SK-N-SH (cell line): ENCODE measurements at regions not wholly inside any gene's neighbourhood (a gene's known extent, or its start where the extent isn't known, plus 50 kb on each side); places are given as distances from the start of the nearest gene placed in this dataset.

Experiments
- CTCF ChIA-PET: fragments of 300-600, 350-600 bp; formaldehyde crosslinking; extraction: SDS; loops from one replicate; lab custom pipeline; 2021; lab: Yijun Ruan, JAX
- POLR2A ChIA-PET: fragments of 350-600 bp; sonication (Branson Sonifier 250); formaldehyde crosslinking; extraction: SDS; loops from one replicate; lab custom pipeline; 2020; ENCODE audit warnings: antibody characterized with exemption, inconsistent platforms; lab: Yijun Ruan, JAX
- DNase-seq: peaks from one replicate; pipeline ENCODE4 v3.0.0; 2012
- H2AFZ ChIP-seq: fragments of 200-600 bp; sonication (generic); 2 replicates; pipeline ENCODE4 v1.8.1; 2016; ENCODE audit warnings: antibody characterized with exemption, mild to moderate bottlenecking, low read depth
- H3F3A ChIP-seq: fragments of 200-600 bp; sonication (generic); replicated peaks from 2 replicates; pipeline ENCODE3; 2016; ENCODE audit warnings: antibody characterized with exemption, mild to moderate bottlenecking; ENCODE audit not compliant: insufficient read depth
- H3K27ac ChIP-seq, 2 experiments: fragments of 200-500 bp in 1 of 2; fragments of 200-600 bp in 1 of 2; sonication (Bioruptor generic) in 1 of 2; sonication (generic), shearing (Covaris generic) in 1 of 2; 2 replicates each; pipeline versions ENCODE4 v1.5.1 to v1.6.1; 2014 to 2016; ENCODE audit warnings: low read depth in 2 of 2, inconsistent platforms in 1 of 2, low read length in 1 of 2, mild to moderate bottlenecking in 1 of 2, mixed read lengths in 1 of 2
- H3K27me3 ChIP-seq: fragments of 200-600 bp; sonication (generic), shearing (Covaris generic); 2 replicates; pipeline ENCODE4 v1.6.1; 2016; ENCODE audit warnings: mixed run types; ENCODE audit not compliant: insufficient read depth
- H3K36me3 ChIP-seq, 2 experiments: fragments of 200-500 bp in 1 of 2; fragments of 200-600 bp in 1 of 2; sonication (Bioruptor generic) in 1 of 2; sonication (generic) in 1 of 2; replicated peaks in 1 of 2; 2 replicates each; pipeline versions ENCODE3 to v1.5.1; 2014 to 2016; ENCODE audit warnings: low read length in 1 of 2, mild to moderate bottlenecking in 1 of 2; ENCODE audit not compliant: insufficient read depth in 2 of 2, control insufficient read depth in 1 of 2
- H3K4me1 ChIP-seq, 2 experiments: fragments of 200-500 bp in 1 of 2; fragments of 200-600 bp in 1 of 2; sonication (Bioruptor generic) in 1 of 2; sonication (generic), shearing (Covaris generic) in 1 of 2; 2 replicates each; pipeline versions ENCODE4 v1.5.1 to v1.6.1; 2014 to 2016; ENCODE audit warnings: low read depth in 1 of 2, low read length in 1 of 2, mixed run types in 1 of 2; ENCODE audit not compliant: insufficient read depth in 2 of 2, control insufficient read depth in 1 of 2
- H3K4me2 ChIP-seq: fragments of 200-600 bp; sonication (generic), shearing (Covaris generic); 2 replicates; pipeline ENCODE4 v1.6.1; 2017; ENCODE audit warnings: mixed run types
- H3K4me3 ChIP-seq, 2 experiments: fragments of 200-500 bp in 1 of 2; fragments of 200-600 bp in 1 of 2; sonication (Bioruptor generic) in 1 of 2; sonication (generic), shearing (Covaris generic) in 1 of 2; 2 replicates each; pipeline versions ENCODE4 v1.5.1 to v1.8.1; 2014 to 2016; ENCODE audit warnings: low read depth in 2 of 2, inconsistent platforms in 1 of 2, low read length in 1 of 2, mild to moderate bottlenecking in 1 of 2, mixed read lengths in 1 of 2, moderate library complexity in 1 of 2
- H3K79me2 ChIP-seq: fragments of 200-600 bp; sonication (generic); 2 replicates; pipeline ENCODE4 v1.8.1; 2017; ENCODE audit warnings: mild to moderate bottlenecking; ENCODE audit not compliant: insufficient read depth
- H3K9ac ChIP-seq: fragments of 200-600 bp; sonication (generic); 2 replicates; pipeline ENCODE4 v1.6.1; 2017; ENCODE audit warnings: mixed run types
- H3K9me2 ChIP-seq: fragments of 200-600 bp; sonication (generic); 2 replicates; pipeline ENCODE4 v1.6.1; 2017; ENCODE audit warnings: mixed run types
- H3K9me3 ChIP-seq: fragments of 200-600 bp; sonication (generic); 2 replicates; pipeline ENCODE4 v1.6.1; 2017; ENCODE audit warnings: mixed run types, mild to moderate bottlenecking, moderate library complexity
- H4K20me1 ChIP-seq: fragments of 200-600 bp; sonication (generic); 2 replicates; pipeline ENCODE4 v1.6.1; 2017; ENCODE audit warnings: mild to moderate bottlenecking, mixed run types; ENCODE audit not compliant: insufficient read depth
- CHD2 ChIP-seq: fragments of 150-350 bp; IDR thresholded peaks from 2 replicates; pipeline ENCODE4 v1.6.1; 2018; ENCODE audit warnings: low read length; ENCODE audit not compliant: partially characterized antibody
- EZH2phosphoT487 ChIP-seq: fragments of 200-600 bp; sonication (generic); IDR thresholded peaks from 2 replicates; pipeline ENCODE4 v1.6.1; 2017; ENCODE audit warnings: low read depth, mixed run types, mild to moderate bottlenecking, antibody characterized with exemption, moderate library complexity, borderline replicate concordance
- FOSL2 ChIP-seq: IDR thresholded peaks from 2 replicates; pipeline ENCODE4 v1.4.0; 2012; ENCODE audit warnings: low read depth, mild to moderate bottlenecking, moderate library complexity, borderline replicate concordance
- FOXM1 ChIP-seq: IDR thresholded peaks from 2 replicates; pipeline ENCODE4 v1.4.0; 2012; ENCODE audit warnings: low read depth, mild to moderate bottlenecking
- GATA2 ChIP-seq: sonication (generic); formaldehyde crosslinking; IDR thresholded peaks from 2 replicates; pipeline ENCODE4 v1.5.0; 2020; ENCODE audit warnings: mild to moderate bottlenecking, missing genetic modification reagents
- JUND ChIP-seq: IDR thresholded peaks from 2 replicates; pipeline ENCODE4 v1.4.0; 2012
- NFIC ChIP-seq: IDR thresholded peaks from 2 replicates; pipeline ENCODE4 v1.4.0; 2012; ENCODE audit warnings: borderline replicate concordance
- NRF1 ChIP-seq: IDR thresholded peaks from 2 replicates; pipeline ENCODE4 v1.6.1; 2012; ENCODE audit warnings: low read depth, mild to moderate bottlenecking, low read length
- RAD21 ChIP-seq: IDR thresholded peaks from 2 replicates; pipeline ENCODE4 v1.6.1; 2012; ENCODE audit warnings: mild to moderate bottlenecking, low read length
- RCOR1 ChIP-seq: fragments of 150-350 bp; IDR thresholded peaks from 2 replicates; pipeline ENCODE4 v1.6.1; 2017; ENCODE audit warnings: antibody characterized with exemption, low read length
- RXRA ChIP-seq: IDR thresholded peaks from 2 replicates; pipeline ENCODE4 v1.4.0; 2012; ENCODE audit warnings: low read depth, mild to moderate bottlenecking, borderline replicate concordance
- TAF1 ChIP-seq: IDR thresholded peaks from 2 replicates; pipeline ENCODE4 v1.6.1; 2012; ENCODE audit warnings: low read depth, mild to moderate bottlenecking, low read length, moderate library complexity, borderline replicate concordance
- TEAD4 ChIP-seq: IDR thresholded peaks from 2 replicates; pipeline ENCODE4 v1.4.0; 2012; ENCODE audit warnings: mild to moderate bottlenecking, borderline replicate concordance; ENCODE audit not compliant: insufficient read depth
- WGBS: methylation state at CpG from one replicate; pipeline ENCODE4 v1.1.6; 2017; ENCODE audit warnings: low lambda C conversion rate; 5-methylcytosine and 5-hydroxymethylcytosine counted together
- TF ChIP-seq, protein P1 (sequence below): IDR thresholded peaks from 2 replicates; pipeline ENCODE4 v1.4.0; 2012; ENCODE audit warnings: low read depth
- TF ChIP-seq, protein P2 (sequence below): IDR thresholded peaks from 2 replicates; pipeline ENCODE4 v1.4.0; 2012; ENCODE audit warnings: low read depth, borderline replicate concordance

- H3K9me2 ChIP-seq, result no peaks in the 10 kb centered on the region
- H3K9ac ChIP-seq, result no peak overlapping the region
- ChIA-PET CTCF (interaction anchor here (1.3 to 1.7 kb wide), 2 partner anchors 16 to 177 kb away, joined by 3 to 5 read pairs; no protein-coding TSS in a partner anchor), POLR2A (no interaction called here)
- WGBS, result 92% methylated on average over 3 of the region's 3 CpGs
- H3F3A ChIP-seq, result no peaks in the 10 kb centered on the region
- no peaks in the 10 kb centered on the region for H4K20me1 ChIP-seq
- H3K27me3 ChIP-seq, result no peaks in the 10 kb centered on the region
- no peak overlapping the region for H3K27ac ChIP-seq
- no peaks in the 10 kb centered on the region for H3K79me2 ChIP-seq
- TF ChIP-seq, protein P1, sequence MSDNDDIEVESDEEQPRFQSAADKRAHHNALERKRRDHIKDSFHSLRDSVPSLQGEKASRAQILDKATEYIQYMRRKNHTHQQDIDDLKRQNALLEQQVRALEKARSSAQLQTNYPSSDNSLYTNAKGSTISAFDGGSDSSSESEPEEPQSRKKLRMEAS, result no peak
- TF ChIP-seq NFIC, result no peak
- no peak for TF ChIP-seq EZH2phosphoT487
- TF ChIP-seq RAD21, result no peak
- no peak for TF ChIP-seq TAF1
- TF ChIP-seq FOSL2, result no peak
- no peak for TF ChIP-seq GATA2 (CRISPR knock-in tag)
- TF ChIP-seq JUND, result no peak
- no peak for TF ChIP-seq TEAD4
- TF ChIP-seq FOXM1, result no peak
- no peak for TF ChIP-seq RCOR1
- TF ChIP-seq CHD2, result no peak
- no peaks in the 10 kb centered on the region for H3K9me3 ChIP-seq
- H3K4me1 ChIP-seq, result peaks cover 0 to 2% of the 10 kb centered on the region in 2 experiments; a peak in 1 of 4 replicates
- H2AFZ ChIP-seq, result no peak overlapping the region
- no peaks in the 10 kb centered on the region for H3K36me3 ChIP-seq
- no peak for DNase-seq
- no peak overlapping the region for H3K4me3 ChIP-seq
- no peak overlapping the region for H3K4me2 ChIP-seq
Observed at GRCh38 chr15:62565634-62566026, 400.5 kb upstream of the C2CD4B start.

DNA sequence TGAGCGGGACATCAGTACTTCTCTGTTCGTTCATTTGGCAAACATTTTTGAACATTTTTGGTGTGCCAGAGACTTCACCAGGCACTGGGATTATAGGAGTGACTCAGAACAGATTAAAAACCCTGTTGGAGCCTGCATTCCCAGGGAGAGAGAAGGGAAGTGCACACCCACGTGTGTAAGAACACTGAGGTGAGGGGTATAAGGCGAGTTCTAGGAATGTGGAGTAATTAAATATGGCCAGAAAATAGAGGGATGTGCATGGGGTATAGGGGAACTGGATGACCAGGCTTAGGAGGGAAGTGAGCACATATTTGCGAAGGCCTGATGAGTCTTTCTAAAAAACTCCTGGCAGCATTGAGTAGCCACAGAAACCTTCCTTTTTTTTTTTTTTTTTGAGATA is 401.2 kb upstream of the C2CD4B start:
- Histone ChIP-seq H4K20me1 (no peaks in the 10 kb centered on the region), H3K79me2 (no peaks in the 10 kb centered on the region), H3F3A (no peaks in the 10 kb centered on the region), H3K27me3 (no peaks in the 10 kb centered on the region), H3K9me3 (no peaks in the 10 kb centered on the region), H3K4me3 (no peak overlapping the region), H2AFZ (no peak overlapping the region), H3K9ac (no peak overlapping the region), H3K4me1 (peaks cover 0 to 2% of the 10 kb centered on the region in 2 experiments; a peak in 1 of 4 replicates), H3K9me2 (no peaks in the 10 kb centered on the region), H3K36me3 (no peaks in the 10 kb centered on the region)
- POLR2A ChIA-PET, result no interaction called here
- CTCF ChIA-PET, result interaction anchor here (1.7 kb wide), 1 partner anchor 176 kb away, joined by 5 read pairs; no protein-coding TSS in a partner anchor
- TF ChIP-seq, protein P1, result no peak
- TF ChIP-seq, protein P2, sequence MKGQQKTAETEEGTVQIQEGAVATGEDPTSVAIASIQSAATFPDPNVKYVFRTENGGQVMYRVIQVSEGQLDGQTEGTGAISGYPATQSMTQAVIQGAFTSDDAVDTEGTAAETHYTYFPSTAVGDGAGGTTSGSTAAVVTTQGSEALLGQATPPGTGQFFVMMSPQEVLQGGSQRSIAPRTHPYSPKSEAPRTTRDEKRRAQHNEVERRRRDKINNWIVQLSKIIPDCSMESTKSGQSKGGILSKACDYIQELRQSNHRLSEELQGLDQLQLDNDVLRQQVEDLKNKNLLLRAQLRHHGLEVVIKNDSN, result no peak
- TF ChIP-seq RXRA (no peak), NRF1 (no peak)
- TF ChIP-seq, all 33 proteins: peak for 0
- Histone ChIP-seq H3K27ac (no peak overlapping the region), H3K4me2 (no peak overlapping the region)
- WGBS, result 86% methylated on average over 5 of the region's 5 CpGs
- no peak for DNase-seq
